ENCODE measurements at regions not wholly inside any gene's neighbourhood (a gene's known extent, or its start where the extent isn't known, plus 50 kb on each side); places are given as distances from the start of the nearest gene placed in this dataset.

GRCh38 chr2:192735447-192735846 is 540.7 kb upstream of the TMEFF2 start:
- TF ChIP-seq CTCF (IDR thresholded peaks at IDR 0.05) (no peak), POLR2A (IDR thresholded peaks at IDR 0.05) (no peak), POLR2AphosphoS5 (IDR thresholded peaks at IDR 0.05) (no peak)

Data from breast epithelium (tissue), 3 donors.